Activated CD4-positive, alpha-beta T cell treated with anti-CD3 and anti-CD28 coated beads, Interleukin-2, amount 10 ng/mL, durations not matched to agents 24 days and 14 days (primary cell): ENCODE measurements at regions not wholly inside any gene's neighbourhood (a gene's known extent, or its start where the extent isn't known, plus 50 kb on each side); places are given as distances from the start of the nearest gene placed in this dataset.
"Not testable (repeated sequence)": the region's sequence is repeated elsewhere in the genome, so short reads cannot be mapped to it uniquely, and the experiment has no call there.

Experiments
- DNase-seq: peaks from one replicate; pipeline ENCODE4 v3.0.0; 2022
- H3K27ac Mint-ChIP-seq: one replicate; pipeline ENCODE4 v1.8.0; 2022; ENCODE audit warnings: mild to moderate bottlenecking, mixed read lengths
- H3K27me3 Mint-ChIP-seq: one replicate; pipeline ENCODE4 v1.8.0; 2022; ENCODE audit warnings: mixed read lengths
- H3K36me3 Mint-ChIP-seq: one replicate; pipeline ENCODE4 v1.8.0; 2022; ENCODE audit warnings: low read depth, mild to moderate bottlenecking, mixed read lengths
- H3K4me1 Mint-ChIP-seq: one replicate; pipeline ENCODE4 v1.8.0; 2021; ENCODE audit warnings: mixed read lengths
- H3K4me3 Mint-ChIP-seq: one replicate; pipeline ENCODE4 v1.8.0; 2022; ENCODE audit warnings: mild to moderate bottlenecking, moderate library complexity, mixed read lengths
- H3K9me3 Mint-ChIP-seq: one replicate; pipeline ENCODE4 v1.8.0; 2021; ENCODE audit warnings: mixed read lengths
- intact Hi-C: fragments of 100-400 bp; cut with micrococcal nuclease; formaldehyde crosslinking; loops from one replicate; pipeline ENCODE4 v1.15.1; 2023

GRCh38 chr6:27157459-27158315 is 89.8 kb upstream of the PRSS16 start:
- Mint-ChIP-seq H3K27me3 (peaks cover 2% of the 10 kb centered on the region), H3K4me1 (peaks cover 45% of the 10 kb centered on the region), H3K27ac (peak overlapping the region; percentile 92), H3K9me3 (peaks cover 6% of the 10 kb centered on the region), H3K4me3 (peak overlapping the region; percentile 90), H3K36me3 (no peaks in the 10 kb centered on the region)
- intact Hi-C loops: loop anchor here (1.0 to 5.0 kb wide), 6 partner anchors 10 to 825 kb away; a partner anchor contains a TSS
- DNase-seq: peak; percentile 94

- DNase-seq: no peak
- H3K9me3 Mint-ChIP-seq: peaks cover 6% of the 10 kb centered on the region
- peak overlapping the region; percentile 92 for H3K27ac Mint-ChIP-seq
- H3K4me3 Mint-ChIP-seq: peak overlapping the region; percentile 90
- H3K36me3 Mint-ChIP-seq: no peaks in the 10 kb centered on the region
- peaks cover 2% of the 10 kb centered on the region for H3K27me3 Mint-ChIP-seq
- peaks cover 45% of the 10 kb centered on the region for H3K4me1 Mint-ChIP-seq
- intact Hi-C loops: loop anchor here (1.0 to 5.0 kb wide), 6 partner anchors 11 to 826 kb away; a partner anchor contains a TSS
These were observed 89.2 kb upstream of the PRSS16 start for GRCh38 chr6:27158316-27158643.

- H3K27me3 Mint-ChIP-seq: peaks cover 2% of the 10 kb centered on the region
- peak; percentile 50 for DNase-seq
- H3K9me3 Mint-ChIP-seq: peaks cover 6% of the 10 kb centered on the region
- no peaks in the 10 kb centered on the region for H3K36me3 Mint-ChIP-seq
- peaks cover 37% of the 10 kb centered on the region for H3K4me1 Mint-ChIP-seq
- intact Hi-C loops: loop anchor here (2.0 to 5.0 kb wide), 2 partner anchors 319 to 827 kb away; no protein-coding TSS in a partner anchor
- H3K4me3 Mint-ChIP-seq: no peak overlapping the region
- H3K27ac Mint-ChIP-seq: no peak overlapping the region
These were observed 87.8 kb upstream of the PRSS16 start for GRCh38 chr6:27159725-27160124.

- H3K4me3 Mint-ChIP-seq: no peak overlapping the region
- no peak for DNase-seq
- peaks cover 2% of the 10 kb centered on the region for H3K27me3 Mint-ChIP-seq
- no peak overlapping the region for H3K27ac Mint-ChIP-seq
- peaks cover 6% of the 10 kb centered on the region for H3K9me3 Mint-ChIP-seq
- intact Hi-C loops: no loop called here
- no peaks in the 10 kb centered on the region for H3K36me3 Mint-ChIP-seq
- peaks cover 30% of the 10 kb centered on the region for H3K4me1 Mint-ChIP-seq
These were observed 86.4 kb upstream of the PRSS16 start for GRCh38 chr6:27161115-27161514.

- Mint-ChIP-seq H3K36me3 (no peaks in the 10 kb centered on the region), H3K9me3 (peaks cover 6% of the 10 kb centered on the region), H3K27me3 (peaks cover 6% of the 10 kb centered on the region), H3K27ac (peak overlapping the region; percentile 35), H3K4me1 (peaks cover 26% of the 10 kb centered on the region), H3K4me3 (no peak overlapping the region)
- DNase-seq: no peak
- intact Hi-C loops: no loop called here
These were observed 85.9 kb upstream of the PRSS16 start for GRCh38 chr6:27161603-27161945.

GRCh38 chr6:27161946-27162603 is 85.4 kb upstream of the PRSS16 start:
- Mint-ChIP-seq H3K4me1 (peaks cover 21% of the 10 kb centered on the region), H3K27ac (peak overlapping the region; percentile 35), H3K27me3 (peaks cover 6% of the 10 kb centered on the region), H3K36me3 (no peaks in the 10 kb centered on the region), H3K4me3 (no peak overlapping the region), H3K9me3 (peaks cover 6% of the 10 kb centered on the region)
- no peak for DNase-seq
- intact Hi-C loops: no loop called here

GRCh38 chr6:27163834-27164233 is 83.7 kb upstream of the PRSS16 start:
- H3K4me1 Mint-ChIP-seq: peaks cover 7% of the 10 kb centered on the region
- no peak for DNase-seq
- H3K9me3 Mint-ChIP-seq: no peaks in the 10 kb centered on the region
- H3K4me3 Mint-ChIP-seq: no peak overlapping the region
- H3K36me3 Mint-ChIP-seq: no peaks in the 10 kb centered on the region
- peaks cover 8% of the 10 kb centered on the region for H3K27me3 Mint-ChIP-seq
- H3K27ac Mint-ChIP-seq: no peak overlapping the region
- intact Hi-C loops: no loop called here

- peaks cover 5% of the 10 kb centered on the region for H3K9me3 Mint-ChIP-seq
- peaks cover 16% of the 10 kb centered on the region for H3K27me3 Mint-ChIP-seq
- no peaks in the 10 kb centered on the region for H3K36me3 Mint-ChIP-seq
- H3K4me3 Mint-ChIP-seq: no peak overlapping the region
- H3K4me1 Mint-ChIP-seq: no peaks in the 10 kb centered on the region
- no peak for DNase-seq
- intact Hi-C loops: no loop called here
- no peak overlapping the region for H3K27ac Mint-ChIP-seq
These were observed 79.4 kb upstream of the PRSS16 start for GRCh38 chr6:27168108-27168507.

- DNase-seq: no peak
- H3K4me1 Mint-ChIP-seq: no peaks in the 10 kb centered on the region
- no peak overlapping the region for H3K4me3 Mint-ChIP-seq
- H3K36me3 Mint-ChIP-seq: no peaks in the 10 kb centered on the region
- H3K27me3 Mint-ChIP-seq: peaks cover 16% of the 10 kb centered on the region
- H3K27ac Mint-ChIP-seq: no peak overlapping the region
- intact Hi-C loops: no loop called here
- H3K9me3 Mint-ChIP-seq: peaks cover 5% of the 10 kb centered on the region
These were observed 78.7 kb upstream of the PRSS16 start for GRCh38 chr6:27168586-27169443.

- H3K4me1 Mint-ChIP-seq: peaks cover 11% of the 10 kb centered on the region
- intact Hi-C loops, H3K36me3 Mint-ChIP-seq, H3K9me3 Mint-ChIP-seq, H3K27ac Mint-ChIP-seq, DNase-seq, H3K4me3 Mint-ChIP-seq: not testable (repeated sequence)
- H3K27me3 Mint-ChIP-seq: peaks cover 14% of the 10 kb centered on the region
These were observed 74.8 kb upstream of the PRSS16 start for GRCh38 chr6:27172524-27173231.

GRCh38 chr6:27173232-27173601 is 74.3 kb upstream of the PRSS16 start:
- DNase-seq, H3K4me3 Mint-ChIP-seq, H3K9me3 Mint-ChIP-seq, H3K36me3 Mint-ChIP-seq, intact Hi-C loops, H3K27ac Mint-ChIP-seq: not testable (repeated sequence)
- H3K27me3 Mint-ChIP-seq: peaks cover 14% of the 10 kb centered on the region
- peaks cover 15% of the 10 kb centered on the region for H3K4me1 Mint-ChIP-seq

- Mint-ChIP-seq H3K27ac (no peak overlapping the region), H3K9me3 (peaks cover 5% of the 10 kb centered on the region), H3K4me1 (peaks cover 17% of the 10 kb centered on the region), H3K4me3 (no peak overlapping the region), H3K36me3 (no peaks in the 10 kb centered on the region), H3K27me3 (peaks cover 17% of the 10 kb centered on the region)
- intact Hi-C loops: loop anchor here (5.0 kb wide), 3 partner anchors 212 to 1767 kb away; partner anchors contain the start of gene ZNF391
- DNase-seq: peak; percentile 56
These were observed 72.5 kb upstream of the PRSS16 start for GRCh38 chr6:27174958-27175357.

GRCh38 chr6:27176096-27176495 is 71.4 kb upstream of the PRSS16 start:
- intact Hi-C loops: loop anchor here (2.0 to 5.0 kb wide), 4 partner anchors 45 to 1766 kb away; partner anchors contain the start of gene ZNF391
- H3K27me3 Mint-ChIP-seq: peaks cover 16% of the 10 kb centered on the region
- H3K9me3 Mint-ChIP-seq: no peaks in the 10 kb centered on the region
- peak overlapping the region; percentile 95 for H3K4me3 Mint-ChIP-seq
- no peak for DNase-seq
- no peaks in the 10 kb centered on the region for H3K36me3 Mint-ChIP-seq
- no peak overlapping the region for H3K27ac Mint-ChIP-seq
- peaks cover 17% of the 10 kb centered on the region for H3K4me1 Mint-ChIP-seq
